ENCODE measurements at regions not wholly inside any gene's neighbourhood (a gene's known extent, or its start where the extent isn't known, plus 50 kb on each side); places are given as distances from the start of the nearest gene placed in this dataset.
"Not testable (repeated sequence)": the region's sequence is repeated elsewhere in the genome, so short reads cannot be mapped to it uniquely, and the experiment has no call there.

DNA sequence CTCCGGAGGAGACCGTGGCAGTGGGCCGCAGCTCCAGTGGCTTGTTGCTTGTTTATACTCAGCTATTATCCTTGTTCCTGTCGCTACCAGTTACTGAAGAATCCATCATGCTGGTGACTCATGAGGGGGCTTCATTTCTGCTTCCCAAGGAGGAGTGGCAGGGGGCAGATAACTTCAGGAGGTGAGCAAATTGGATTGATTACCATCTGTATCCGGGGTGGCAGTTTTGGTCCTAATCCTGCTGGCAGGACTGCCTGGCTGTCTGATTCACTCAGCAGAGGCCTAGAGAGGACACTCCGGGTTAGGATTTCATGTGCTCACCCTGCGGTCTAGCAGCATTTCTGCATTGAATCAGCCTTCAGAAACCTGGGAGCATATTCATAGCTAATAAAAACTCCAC is 230.0 kb downstream of the ACTR3 start:
- H3K27me3 Mint-ChIP-seq = peaks cover 6% of the 10 kb centered on the region
- H3K4me3 Mint-ChIP-seq = no peak overlapping the region
- DNase-seq (ENCODE audit: extremely low spot score, unreplicated experiment) = no peak
- TF ChIP-seq, protein P1, sequence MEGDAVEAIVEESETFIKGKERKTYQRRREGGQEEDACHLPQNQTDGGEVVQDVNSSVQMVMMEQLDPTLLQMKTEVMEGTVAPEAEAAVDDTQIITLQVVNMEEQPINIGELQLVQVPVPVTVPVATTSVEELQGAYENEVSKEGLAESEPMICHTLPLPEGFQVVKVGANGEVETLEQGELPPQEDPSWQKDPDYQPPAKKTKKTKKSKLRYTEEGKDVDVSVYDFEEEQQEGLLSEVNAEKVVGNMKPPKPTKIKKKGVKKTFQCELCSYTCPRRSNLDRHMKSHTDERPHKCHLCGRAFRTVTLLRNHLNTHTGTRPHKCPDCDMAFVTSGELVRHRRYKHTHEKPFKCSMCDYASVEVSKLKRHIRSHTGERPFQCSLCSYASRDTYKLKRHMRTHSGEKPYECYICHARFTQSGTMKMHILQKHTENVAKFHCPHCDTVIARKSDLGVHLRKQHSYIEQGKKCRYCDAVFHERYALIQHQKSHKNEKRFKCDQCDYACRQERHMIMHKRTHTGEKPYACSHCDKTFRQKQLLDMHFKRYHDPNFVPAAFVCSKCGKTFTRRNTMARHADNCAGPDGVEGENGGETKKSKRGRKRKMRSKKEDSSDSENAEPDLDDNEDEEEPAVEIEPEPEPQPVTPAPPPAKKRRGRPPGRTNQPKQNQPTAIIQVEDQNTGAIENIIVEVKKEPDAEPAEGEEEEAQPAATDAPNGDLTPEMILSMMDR (conservative IDR thresholded peaks at IDR 0.05) = no peak
- H3K9me3 Mint-ChIP-seq = no peaks in the 10 kb centered on the region
- H3K27ac Mint-ChIP-seq = no peak overlapping the region
- H3K36me3 Mint-ChIP-seq = no peaks in the 10 kb centered on the region
- no peaks in the 10 kb centered on the region for H3K4me1 Mint-ChIP-seq (ENCODE audit: unreplicated experiment)

DNA sequence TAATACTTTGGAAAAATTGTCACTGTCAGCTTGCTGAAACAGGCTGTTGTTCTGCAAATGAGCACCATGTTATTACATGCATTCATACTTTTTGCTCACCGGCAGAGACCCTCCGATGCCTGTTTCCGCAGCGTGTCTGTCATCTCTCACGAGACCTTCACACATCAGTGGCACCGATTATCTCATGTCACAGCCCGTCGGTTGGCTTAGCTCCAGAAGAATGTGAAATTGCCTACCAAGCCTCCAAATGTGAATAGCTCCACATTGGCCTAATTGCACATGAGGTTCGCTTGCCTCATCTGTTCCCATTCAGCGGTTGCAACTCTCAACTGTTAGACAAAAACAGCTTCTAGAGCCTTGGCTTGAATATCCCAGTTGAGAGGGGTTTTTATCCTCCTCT is 233.0 kb downstream of the ACTR3 start:
- TF ChIP-seq, protein P1 (conservative IDR thresholded peaks at IDR 0.05) = no peak
- Mint-ChIP-seq H3K4me1 (ENCODE audit: unreplicated experiment) (no peaks in the 10 kb centered on the region), H3K4me3 (no peak overlapping the region), H3K27me3 (peaks cover 3% of the 10 kb centered on the region), H3K27ac (no peak overlapping the region), H3K9me3 (no peaks in the 10 kb centered on the region), H3K36me3 (no peaks in the 10 kb centered on the region)
- no peak for DNase-seq (ENCODE audit: extremely low spot score, unreplicated experiment)

DNA sequence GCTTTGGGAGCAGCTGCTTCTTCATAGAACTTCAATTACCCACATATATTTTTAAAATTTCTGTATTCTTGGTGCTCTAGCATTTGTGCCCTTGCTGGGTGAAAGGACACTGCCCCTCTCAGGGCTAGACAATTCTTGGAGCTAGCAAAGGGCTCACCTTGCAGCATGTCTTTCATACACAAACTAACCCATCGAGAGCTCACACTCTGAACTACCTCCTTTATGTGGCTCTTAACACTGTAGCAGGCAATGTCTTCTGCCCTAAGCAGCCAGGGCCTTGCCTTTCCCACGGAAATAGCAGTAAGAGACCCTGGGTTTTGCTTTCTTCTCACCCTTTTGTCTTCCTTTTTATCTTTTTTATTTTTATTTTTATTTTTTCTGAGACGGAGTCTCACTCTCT is 234.0 kb downstream of the ACTR3 start:
- Mint-ChIP-seq H3K27me3 (peaks cover 3% of the 10 kb centered on the region), H3K36me3 (no peaks in the 10 kb centered on the region), H3K4me1 (ENCODE audit: unreplicated experiment) (no peaks in the 10 kb centered on the region), H3K27ac (no peak overlapping the region), H3K9me3 (no peaks in the 10 kb centered on the region), H3K4me3 (no peak overlapping the region)
- TF ChIP-seq, protein P1 (conservative IDR thresholded peaks at IDR 0.05) = no peak
- no peak for DNase-seq (ENCODE audit: extremely low spot score, unreplicated experiment)

DNA sequence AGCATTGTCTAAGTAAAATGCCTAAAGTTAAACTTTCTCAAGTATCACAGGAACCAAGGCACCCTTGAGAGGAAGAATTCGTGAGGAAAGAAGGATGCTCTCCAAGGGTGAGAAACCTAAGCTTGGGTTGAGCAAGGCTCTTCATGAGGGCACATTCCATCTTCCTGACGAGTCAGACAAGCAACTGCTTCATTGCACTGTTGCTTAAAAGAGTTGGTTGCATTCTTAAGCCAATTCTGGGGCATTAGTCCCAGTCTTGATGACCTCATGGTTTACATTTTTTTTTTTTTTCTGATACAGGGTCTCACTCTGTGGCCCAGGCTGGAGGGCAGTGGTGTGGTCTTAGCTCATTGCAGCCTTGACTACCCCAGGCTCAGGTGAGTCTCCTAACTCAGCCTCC is 237.5 kb downstream of the ACTR3 start:
- no peak overlapping the region for H3K27ac Mint-ChIP-seq
- H3K4me3 Mint-ChIP-seq = no peak overlapping the region
- H3K9me3 Mint-ChIP-seq = no peaks in the 10 kb centered on the region
- H3K27me3 Mint-ChIP-seq = no peaks in the 10 kb centered on the region
- no peak for DNase-seq (ENCODE audit: extremely low spot score, unreplicated experiment)
- TF ChIP-seq, protein P1 (conservative IDR thresholded peaks at IDR 0.05) = no peak
- H3K4me1 Mint-ChIP-seq (ENCODE audit: unreplicated experiment) = no peaks in the 10 kb centered on the region
- H3K36me3 Mint-ChIP-seq = no peaks in the 10 kb centered on the region

DNA sequence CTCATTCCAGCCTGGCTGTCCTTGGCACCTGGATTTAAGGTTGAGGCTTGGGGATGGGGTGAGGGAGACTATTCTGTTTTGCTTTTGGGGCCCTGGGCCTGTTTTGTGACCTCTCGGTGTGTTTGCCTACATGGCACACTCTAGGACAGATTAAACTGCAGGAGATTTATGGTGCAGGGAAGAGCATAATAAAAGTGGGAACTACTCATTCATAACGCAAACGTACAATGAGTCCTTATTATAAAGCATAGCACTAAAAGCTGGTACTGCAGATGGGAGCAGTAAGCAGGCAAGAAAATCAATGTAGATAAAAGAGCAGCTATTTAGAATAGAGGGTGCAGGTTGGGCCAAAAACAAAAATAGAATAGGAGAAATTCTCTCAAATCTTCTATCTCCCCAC is 238.4 kb downstream of the ACTR3 start:
- Mint-ChIP-seq H3K27ac (no peak overlapping the region), H3K4me3 (no peak overlapping the region), H3K36me3 (no peaks in the 10 kb centered on the region), H3K9me3 (no peaks in the 10 kb centered on the region), H3K4me1 (ENCODE audit: unreplicated experiment) (no peaks in the 10 kb centered on the region), H3K27me3 (no peaks in the 10 kb centered on the region)
- DNase-seq (ENCODE audit: extremely low spot score, unreplicated experiment) = no peak
- TF ChIP-seq, protein P1 (conservative IDR thresholded peaks at IDR 0.05) = no peak

DNA sequence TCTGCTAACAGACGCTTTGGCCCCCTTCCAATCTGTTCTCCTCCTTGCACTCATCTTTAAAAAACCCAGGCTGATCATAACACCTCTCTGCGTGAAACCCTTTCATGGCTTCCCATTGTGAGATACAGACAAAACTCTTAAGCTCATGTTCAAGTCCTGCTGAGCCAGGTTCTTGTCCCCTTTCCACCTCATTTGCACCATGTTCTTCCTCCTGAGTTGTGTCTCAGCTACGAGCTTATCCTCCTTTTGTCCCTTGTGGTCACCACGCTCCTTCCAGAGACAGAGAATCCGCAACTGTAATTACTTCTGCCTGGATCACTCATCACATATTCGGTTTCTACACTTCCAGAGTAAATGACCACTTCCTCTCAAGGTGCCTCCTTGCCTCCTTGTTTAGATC is 238.8 kb downstream of the ACTR3 start:
- Mint-ChIP-seq H3K36me3 (no peaks in the 10 kb centered on the region), H3K4me3 (no peak overlapping the region), H3K4me1 (ENCODE audit: unreplicated experiment) (no peaks in the 10 kb centered on the region), H3K27ac (no peak overlapping the region), H3K9me3 (no peaks in the 10 kb centered on the region), H3K27me3 (no peaks in the 10 kb centered on the region)
- no peak for DNase-seq (ENCODE audit: extremely low spot score, unreplicated experiment)
- TF ChIP-seq, protein P1 (conservative IDR thresholded peaks at IDR 0.05) = no peak

DNA sequence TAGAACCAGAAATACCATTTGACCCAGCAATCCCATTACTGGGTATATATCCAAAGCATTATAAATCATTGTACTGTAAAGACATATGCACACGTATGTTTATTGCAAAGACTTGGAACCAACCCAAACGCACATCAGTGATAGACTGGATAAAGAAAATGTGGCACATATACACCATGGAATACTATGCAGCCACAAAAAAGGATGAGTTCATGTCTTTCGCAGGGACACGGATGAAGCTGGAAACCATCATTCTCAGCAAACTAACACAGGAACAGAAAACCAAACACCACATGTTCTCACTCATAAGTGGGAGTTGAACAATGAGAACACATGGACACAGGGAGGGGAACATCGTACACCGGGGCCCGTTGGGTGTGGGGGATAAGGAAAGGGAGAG is 242.2 kb downstream of the ACTR3 start:
- not testable (repeated sequence) for H3K9me3 Mint-ChIP-seq, H3K4me3 Mint-ChIP-seq, H3K27me3 Mint-ChIP-seq

More for the DNA sequence above, 242.2 kb downstream of the ACTR3 start:
- H3K4me1 Mint-ChIP-seq (ENCODE audit: unreplicated experiment); H3K36me3 Mint-ChIP-seq; H3K27ac Mint-ChIP-seq; DNase-seq (ENCODE audit: extremely low spot score, unreplicated experiment): not testable (repeated sequence)

All from type B pancreatic cell (in vitro differentiated cells).